PC-9 (cell line): ENCODE measurements at regions not wholly inside any gene's neighbourhood (a gene's known extent, or its start where the extent isn't known, plus 50 kb on each side); places are given as distances from the start of the nearest gene placed in this dataset.

Source experiments
- CTCF ChIP-seq: fragments of 200-600 bp; sonication (generic); conservative IDR thresholded peaks from 2 replicates; pipeline ENCODE4 v1.6.1; 2017; ENCODE audit warnings: mixed run types, antibody characterized with exemption, mild to moderate bottlenecking, moderate library complexity
- EZH2 ChIP-seq: fragments of 200-600 bp; sonication (generic); IDR thresholded peaks from 2 replicates; pipeline ENCODE4 v1.8.0; 2017; ENCODE audit warnings: antibody characterized with exemption, low read depth

- no peak for TF ChIP-seq CTCF
- TF ChIP-seq EZH2 = no peak
These were observed 749.2 kb downstream of the NOVA1 start for GRCh38 chr14:25848601-25849000.
